GM18505 (cell line): ENCODE measurements at regions not wholly inside any gene's neighbourhood (a gene's known extent, or its start where the extent isn't known, plus 50 kb on each side); places are given as distances from the start of the nearest gene placed in this dataset.
"Not testable (repeated sequence)": the region's sequence is repeated elsewhere in the genome, so short reads cannot be mapped to it uniquely, and the experiment has no call there.

Experiments used
- ATAC-seq: cut with Tn5 transposase; IDR thresholded peaks from one replicate; pipeline ENCODE4 v1.9.1; 2021; ENCODE audit not compliant: unreplicated experiment
- POLR2A ChIP-seq: IDR thresholded peaks from 4 replicates; pipeline ENCODE4 v1.6.1; 2011; ENCODE audit warnings: borderline replicate concordance; ENCODE audit not compliant: insufficient read depth, insufficient read length; ENCODE audit errors: extremely low read depth

DNA sequence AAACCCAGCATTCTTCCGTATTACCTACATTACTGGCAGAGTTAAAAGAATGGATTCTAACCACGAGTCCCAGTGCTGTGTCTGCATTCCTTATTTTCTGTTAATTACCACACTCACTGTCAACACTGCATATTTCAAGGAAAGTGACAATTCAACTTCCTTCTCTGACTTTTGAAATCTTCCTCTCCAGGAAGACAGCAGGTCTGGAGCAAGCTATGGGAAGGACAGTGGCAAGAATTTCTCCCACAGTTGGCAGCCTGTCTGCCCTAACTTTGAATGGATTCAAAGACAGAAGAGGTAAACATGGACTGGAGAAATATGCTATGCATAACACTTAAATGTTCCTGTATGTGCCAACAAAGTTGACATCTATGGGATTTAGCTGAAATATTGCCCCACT, 700.5 kb upstream of the CHAC2 start:
- no peak for TF ChIP-seq POLR2A
- ATAC-seq, result no peak

GRCh38 chr2:53064154-53064553, 703.5 kb upstream of the CHAC2 start:
- TF ChIP-seq POLR2A, result no peak
- ATAC-seq, result no peak

- no peak for TF ChIP-seq POLR2A
- ATAC-seq, result no peak
Measured at GRCh38 chr2:53058526-53058925, 709.1 kb upstream of the CHAC2 start.

GRCh38 chr2:53053937-53054336, 713.7 kb upstream of the CHAC2 start:
- TF ChIP-seq POLR2A, result no peak
- no peak for ATAC-seq

- ATAC-seq, result no peak
- no peak for TF ChIP-seq POLR2A
Measured at GRCh38 chr2:53051157-53051556, 716.4 kb upstream of the CHAC2 start.

- TF ChIP-seq POLR2A, result no peak
- no peak for ATAC-seq
Measured at GRCh38 chr2:53040536-53041229, 726.9 kb upstream of the CHAC2 start.

DNA sequence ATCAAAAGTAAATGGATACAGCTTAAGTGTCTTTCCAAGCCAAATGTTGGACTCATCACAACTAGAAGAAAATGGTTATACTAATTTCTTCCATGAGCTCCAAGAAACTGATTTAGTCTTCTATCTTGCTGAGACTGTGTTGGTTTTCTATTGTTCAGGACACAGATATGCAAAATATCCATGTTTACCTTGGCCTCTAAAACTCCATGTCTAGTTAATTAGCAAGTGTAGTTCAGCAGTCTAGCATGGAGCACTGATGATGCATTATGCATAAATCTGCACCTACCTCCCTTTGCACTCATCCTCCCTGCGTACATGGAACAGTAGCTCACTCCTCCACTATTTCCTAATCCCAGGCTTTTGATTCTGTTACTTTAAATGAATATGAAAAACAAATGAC, 731.4 kb upstream of the CHAC2 start:
- no peak for TF ChIP-seq POLR2A
- no peak for ATAC-seq

GRCh38 chr2:53035153-53035552, 732.5 kb upstream of the CHAC2 start:
- no peak for TF ChIP-seq POLR2A

GRCh38 chr2:53033411-53033810, 734.2 kb upstream of the CHAC2 start:
- ATAC-seq, result no peak
- TF ChIP-seq POLR2A, result no peak

More at GRCh38 chr2:53035153-53035552, 732.5 kb upstream of the CHAC2 start:
- no peak for ATAC-seq

DNA sequence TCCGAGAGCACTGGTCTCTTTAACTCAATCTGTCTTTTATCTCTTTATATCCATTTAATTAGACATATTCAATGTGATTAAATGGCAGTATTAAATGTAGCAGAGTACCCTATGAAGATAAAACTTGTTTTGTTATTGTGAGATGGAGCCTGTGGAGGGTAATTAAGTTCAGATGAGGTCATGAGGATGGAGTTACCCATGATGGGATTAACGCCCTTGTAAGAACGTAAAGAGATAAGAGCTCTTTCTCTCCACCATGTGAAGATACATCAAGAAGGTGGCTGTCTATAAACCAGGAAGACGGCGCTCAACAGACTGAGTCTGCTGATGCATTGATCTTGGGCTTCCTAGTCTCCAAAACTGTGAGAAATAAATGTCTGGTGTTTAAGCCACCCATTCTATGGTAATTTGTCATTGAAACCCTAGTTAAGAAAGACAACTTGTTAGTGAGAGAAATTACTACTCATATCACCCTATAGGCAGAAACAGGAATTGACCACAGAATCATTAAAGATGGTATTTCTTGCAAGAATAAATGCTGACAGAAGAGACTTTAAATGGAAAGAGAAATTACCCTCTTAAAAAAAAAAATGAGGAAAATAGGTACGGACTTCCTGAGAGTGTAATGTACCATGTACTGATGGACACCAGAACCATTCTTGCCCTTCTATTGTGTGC, 738.7 kb upstream of the CHAC2 start:
- TF ChIP-seq POLR2A, result no peak

DNA sequence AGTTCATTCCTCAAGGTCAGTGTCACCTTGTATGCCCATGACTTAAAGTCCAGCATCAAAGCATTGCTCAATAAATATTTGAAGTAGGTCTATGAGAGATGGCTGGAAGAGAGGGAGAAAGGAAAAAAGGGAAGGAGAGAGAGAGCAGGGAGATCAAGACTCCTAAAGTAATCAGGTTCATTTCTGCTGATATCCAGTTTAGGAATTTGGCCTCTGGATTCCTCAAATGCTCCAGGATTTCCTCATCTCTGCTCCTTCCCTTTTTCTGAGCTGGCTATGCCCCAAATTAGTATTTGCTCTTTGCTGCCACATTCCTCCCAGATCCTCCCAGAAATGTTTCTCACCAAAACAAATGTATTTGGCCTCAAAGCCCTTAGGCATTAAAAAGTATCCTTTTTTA, 739.4 kb upstream of the CHAC2 start:
- no peak for TF ChIP-seq POLR2A
- no peak for ATAC-seq

More for the DNA sequence above, 738.7 kb upstream of the CHAC2 start:
- no peak for ATAC-seq

- not testable (repeated sequence) for ATAC-seq
Measured at GRCh38 chr2:53022248-53022647, 745.4 kb upstream of the CHAC2 start.

GRCh38 chr2:53021828-53022227, 745.8 kb upstream of the CHAC2 start:
- ATAC-seq, result no peak
- TF ChIP-seq POLR2A, result no peak

GRCh38 chr2:53021292-53021691, 746.3 kb upstream of the CHAC2 start:
- TF ChIP-seq POLR2A, result no peak
- ATAC-seq, result no peak
